ENCODE measurements at regions not wholly inside any gene's neighbourhood (a gene's known extent, or its start where the extent isn't known, plus 50 kb on each side); places are given as distances from the start of the nearest gene placed in this dataset.

DNA sequence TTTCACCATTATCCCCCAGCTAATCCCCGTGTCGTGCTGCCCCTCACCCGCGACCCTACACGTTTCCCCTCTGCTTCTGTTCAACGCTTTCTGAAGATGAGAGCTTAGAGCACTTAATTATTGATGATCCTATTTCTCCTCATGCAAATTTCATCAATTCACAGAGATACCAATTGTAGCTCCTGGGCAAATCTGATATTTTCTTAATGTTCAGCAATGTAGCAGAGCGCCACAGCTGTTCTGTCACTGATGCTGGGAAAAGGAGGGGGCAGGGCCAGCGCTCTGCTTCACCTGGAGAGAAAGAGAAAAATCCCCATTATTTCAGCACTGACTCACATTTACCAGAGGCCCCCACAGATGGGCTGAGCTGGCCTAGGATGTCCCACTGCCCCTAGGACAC is 121.2 kb downstream of the TTLL2 start:
- no peaks in the 10 kb centered on the region for H3K9me3 ChIP-seq (ENCODE audit: low read length)
- ChIA-PET POLR2A (no interaction called here), CTCF (ENCODE audit: unreplicated experiment) (no interaction called here)
- no peaks in the 10 kb centered on the region for H3K9me2 ChIP-seq (ENCODE audit: insufficient read depth, low read length)
- H3K4me3 ChIP-seq (ENCODE audit: low read depth, low read length, poor library complexity, severe bottlenecking), result no peak overlapping the region
- intact Hi-C loops (cut with micrococcal nuclease; ENCODE audit: unreplicated experiment), result no loop called here
- no peaks in the 10 kb centered on the region for H3K36me3 ChIP-seq (ENCODE audit: insufficient read depth, low read length)
- H3K4me2 ChIP-seq (ENCODE audit: low read length), result no peak overlapping the region
- H3K79me2 ChIP-seq (ENCODE audit: insufficient read depth, low read depth, low read length), result no peaks in the 10 kb centered on the region
- no peak overlapping the region for H3K27ac ChIP-seq (ENCODE audit: low read depth, low read length, poor library complexity, severe bottlenecking)
- H4K20me1 ChIP-seq (ENCODE audit: insufficient read depth, low read length), result no peaks in the 10 kb centered on the region
- no peaks in the 10 kb centered on the region for H3K4me1 ChIP-seq (ENCODE audit: insufficient read depth, low read length, poor library complexity, severe bottlenecking)
- no peak overlapping the region for H2AFZ ChIP-seq (ENCODE audit: low read length)
- TF ChIP-seq EZH2phosphoT487 (IDR thresholded peaks at IDR 0.05; ENCODE audit: borderline replicate concordance, low read depth, low read length), result no peak
- TF ChIP-seq, protein P1, sequence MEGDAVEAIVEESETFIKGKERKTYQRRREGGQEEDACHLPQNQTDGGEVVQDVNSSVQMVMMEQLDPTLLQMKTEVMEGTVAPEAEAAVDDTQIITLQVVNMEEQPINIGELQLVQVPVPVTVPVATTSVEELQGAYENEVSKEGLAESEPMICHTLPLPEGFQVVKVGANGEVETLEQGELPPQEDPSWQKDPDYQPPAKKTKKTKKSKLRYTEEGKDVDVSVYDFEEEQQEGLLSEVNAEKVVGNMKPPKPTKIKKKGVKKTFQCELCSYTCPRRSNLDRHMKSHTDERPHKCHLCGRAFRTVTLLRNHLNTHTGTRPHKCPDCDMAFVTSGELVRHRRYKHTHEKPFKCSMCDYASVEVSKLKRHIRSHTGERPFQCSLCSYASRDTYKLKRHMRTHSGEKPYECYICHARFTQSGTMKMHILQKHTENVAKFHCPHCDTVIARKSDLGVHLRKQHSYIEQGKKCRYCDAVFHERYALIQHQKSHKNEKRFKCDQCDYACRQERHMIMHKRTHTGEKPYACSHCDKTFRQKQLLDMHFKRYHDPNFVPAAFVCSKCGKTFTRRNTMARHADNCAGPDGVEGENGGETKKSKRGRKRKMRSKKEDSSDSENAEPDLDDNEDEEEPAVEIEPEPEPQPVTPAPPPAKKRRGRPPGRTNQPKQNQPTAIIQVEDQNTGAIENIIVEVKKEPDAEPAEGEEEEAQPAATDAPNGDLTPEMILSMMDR (conservative IDR thresholded peaks at IDR 0.05; ENCODE audit: low read length), result no peak
- no peak for DNase-seq (ENCODE audit: low spot score)
- BruUV-seq (replicated peaks), result no TSS peak

DNA sequence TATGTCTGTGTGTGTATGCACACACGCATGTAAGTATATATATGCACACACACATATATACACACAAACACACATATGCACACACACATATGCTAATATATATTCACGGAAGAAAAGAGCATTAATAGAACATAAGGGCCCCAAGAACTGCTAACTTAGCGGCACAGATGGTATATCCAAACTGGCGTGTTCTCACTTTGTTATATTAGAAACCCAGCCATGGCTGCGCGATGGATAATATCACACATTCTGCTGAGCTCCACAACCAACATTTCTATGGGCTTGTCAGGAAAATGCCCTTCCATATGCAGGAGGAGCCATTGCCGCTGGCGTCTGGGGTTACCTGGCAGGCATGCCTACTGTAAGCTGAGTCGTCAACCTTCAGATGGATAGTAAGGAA is 122.1 kb downstream of the TTLL2 start:
- H4K20me1 ChIP-seq (ENCODE audit: insufficient read depth, low read length), result no peaks in the 10 kb centered on the region
- DNase-seq (ENCODE audit: low spot score), result no peak
- no peaks in the 10 kb centered on the region for H3K9me3 ChIP-seq (ENCODE audit: low read length)
- intact Hi-C loops (cut with micrococcal nuclease; ENCODE audit: unreplicated experiment), result no loop called here
- H3K36me3 ChIP-seq (ENCODE audit: insufficient read depth, low read length), result no peaks in the 10 kb centered on the region
- H3K79me2 ChIP-seq (ENCODE audit: insufficient read depth, low read depth, low read length), result no peaks in the 10 kb centered on the region
- no peak overlapping the region for H3K4me3 ChIP-seq (ENCODE audit: low read depth, low read length, poor library complexity, severe bottlenecking)
- POLR2A ChIA-PET, result no interaction called here
- H3K27ac ChIP-seq (ENCODE audit: low read depth, low read length, poor library complexity, severe bottlenecking), result no peak overlapping the region
- CTCF ChIA-PET (ENCODE audit: unreplicated experiment), result interaction anchor here (0.6 kb wide), 1 partner anchor 827 kb away, joined by 3 read pairs; no protein-coding TSS in a partner anchor
- no TSS peak for BruUV-seq (replicated peaks)
- no peak overlapping the region for H2AFZ ChIP-seq (ENCODE audit: low read length)
- no peak for TF ChIP-seq EZH2phosphoT487 (IDR thresholded peaks at IDR 0.05; ENCODE audit: borderline replicate concordance, low read depth, low read length)
- TF ChIP-seq, protein P1 (conservative IDR thresholded peaks at IDR 0.05; ENCODE audit: low read length), result no peak
- no peak overlapping the region for H3K4me2 ChIP-seq (ENCODE audit: low read length)
- no peaks in the 10 kb centered on the region for H3K9me2 ChIP-seq (ENCODE audit: insufficient read depth, low read length)
- H3K4me1 ChIP-seq (ENCODE audit: insufficient read depth, low read length, poor library complexity, severe bottlenecking), result no peaks in the 10 kb centered on the region

DNA sequence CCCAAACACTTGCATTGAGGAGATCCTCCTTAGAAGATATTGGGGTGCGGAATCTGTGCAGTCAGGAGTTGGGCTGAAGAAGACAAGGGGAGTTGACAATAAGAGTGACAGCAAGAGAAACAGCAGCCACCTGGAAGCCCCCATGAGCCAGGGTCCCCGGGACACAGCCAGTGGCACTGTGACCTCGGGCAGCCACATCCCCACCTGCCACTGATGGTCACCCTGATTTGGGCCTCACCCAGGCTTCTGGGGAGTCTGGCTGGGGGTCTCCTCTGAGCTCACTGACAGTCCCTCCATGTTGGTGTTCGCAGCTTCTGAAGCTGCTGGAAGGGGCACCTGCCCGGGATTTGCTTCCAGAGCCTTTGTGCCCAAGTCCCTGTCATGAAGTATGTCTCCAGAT is 123.5 kb downstream of the TTLL2 start:
- Histone ChIP-seq H3K36me3 (ENCODE audit: insufficient read depth, low read length) (no peaks in the 10 kb centered on the region), H3K9me3 (ENCODE audit: low read length) (no peaks in the 10 kb centered on the region), H3K4me1 (ENCODE audit: insufficient read depth, low read length, poor library complexity, severe bottlenecking) (no peaks in the 10 kb centered on the region), H3K4me2 (ENCODE audit: low read length) (no peak overlapping the region), H3K79me2 (ENCODE audit: insufficient read depth, low read depth, low read length) (no peaks in the 10 kb centered on the region), H3K27ac (ENCODE audit: low read depth, low read length, poor library complexity, severe bottlenecking) (no peak overlapping the region), H2AFZ (ENCODE audit: low read length) (no peak overlapping the region), H3K4me3 (ENCODE audit: low read depth, low read length, poor library complexity, severe bottlenecking) (no peak overlapping the region), H3K9me2 (ENCODE audit: insufficient read depth, low read length) (no peaks in the 10 kb centered on the region), H4K20me1 (ENCODE audit: insufficient read depth, low read length) (no peaks in the 10 kb centered on the region)
- POLR2A ChIA-PET, result no interaction called here
- TF ChIP-seq, protein P1 (conservative IDR thresholded peaks at IDR 0.05; ENCODE audit: low read length), result no peak
- no peak for TF ChIP-seq EZH2phosphoT487 (IDR thresholded peaks at IDR 0.05; ENCODE audit: borderline replicate concordance, low read depth, low read length)
- intact Hi-C loops (cut with micrococcal nuclease; ENCODE audit: unreplicated experiment), result no loop called here
- CTCF ChIA-PET (ENCODE audit: unreplicated experiment), result no interaction called here
- BruUV-seq (replicated peaks), result no TSS peak
- no peak for DNase-seq (ENCODE audit: low spot score)
